Brain microvascular endothelial cell (primary cell): ENCODE measurements at regions not wholly inside any gene's neighbourhood (a gene's known extent, or its start where the extent isn't known, plus 50 kb on each side); places are given as distances from the start of the nearest gene placed in this dataset.

Experiments used
- DNase-seq: peaks from one replicate; pipeline ENCODE4 v3.0.0-alpha.2; 2020
- H3K27ac ChIP-seq: fragments of 250-450 bp; sonication (Bioruptor Pico); 2 replicates; pipeline ENCODE4 v1.5.1; 2020; ENCODE audit warnings: mild to moderate bottlenecking, moderate library complexity
- H3K27me3 ChIP-seq: fragments of 250-450 bp; sonication (Bioruptor Pico); replicated peaks from 2 replicates; pipeline ENCODE4 v1.5.1; 2020; ENCODE audit warnings: mild to moderate bottlenecking
- H3K36me3 ChIP-seq: fragments of 250-450 bp; sonication (Bioruptor Pico); replicated peaks from 2 replicates; pipeline ENCODE4 v1.5.1; 2020; ENCODE audit warnings: mild to moderate bottlenecking
- H3K4me3 ChIP-seq: 2 replicates; pipeline ENCODE4 v1.5.1; 2011; ENCODE audit warnings: low read depth, mild to moderate bottlenecking, control low read depth, low read length, moderate library complexity
- CTCF ChIP-seq: IDR thresholded peaks from 2 replicates; pipeline ENCODE4 v1.5.1; 2011; ENCODE audit warnings: low read depth, mild to moderate bottlenecking, moderate library complexity, low read length, control low read depth, inconsistent platforms; ENCODE audit errors: missing control alignments
- in situ Hi-C: cut with HindIII; loops from 2 replicates; pipeline ENCODE4 v1.10.0; 2017; ENCODE audit warnings: low sequenced_read_pairs, low pct_ligation_motif_present

- Histone ChIP-seq H3K27me3 (no peaks in the 10 kb centered on the region), H3K27ac (no peak overlapping the region), H3K4me3 (no peak overlapping the region), H3K36me3 (no peaks in the 10 kb centered on the region)
- no peak for DNase-seq
- TF ChIP-seq CTCF, result no peak
- in situ Hi-C loops, result no loop called here
Observed at GRCh38 chr11:111194860-111195568, 50.5 kb upstream of the POU2AF2 start.

- Histone ChIP-seq H3K36me3 (no peaks in the 10 kb centered on the region), H3K27me3 (no peaks in the 10 kb centered on the region), H3K4me3 (no peak overlapping the region), H3K27ac (no peak overlapping the region)
- no peak for DNase-seq
- in situ Hi-C loops, result no loop called here
- no peak for TF ChIP-seq CTCF
Observed at GRCh38 chr11:111193924-111194490, 51.5 kb upstream of the POU2AF2 start.

- H3K36me3 ChIP-seq, result no peaks in the 10 kb centered on the region
- in situ Hi-C loops, result no loop called here
- no peak overlapping the region for H3K4me3 ChIP-seq
- no peaks in the 10 kb centered on the region for H3K27me3 ChIP-seq
- no peak overlapping the region for H3K27ac ChIP-seq
- no peak for DNase-seq
- TF ChIP-seq CTCF, result no peak
Observed at GRCh38 chr11:111189466-111189865, 56.1 kb upstream of the POU2AF2 start.

GRCh38 chr11:111186308-111186915 lies 59.1 kb upstream of the POU2AF2 start:
- Histone ChIP-seq H3K27ac (no peak overlapping the region), H3K4me3 (no peak overlapping the region), H3K27me3 (no peaks in the 10 kb centered on the region), H3K36me3 (no peaks in the 10 kb centered on the region)
- TF ChIP-seq CTCF, result no peak
- no peak for DNase-seq
- in situ Hi-C loops, result no loop called here

GRCh38 chr11:111185266-111185665 lies 60.3 kb upstream of the POU2AF2 start:
- no peak overlapping the region for H3K27ac ChIP-seq
- H3K27me3 ChIP-seq, result no peaks in the 10 kb centered on the region
- no peak overlapping the region for H3K4me3 ChIP-seq
- in situ Hi-C loops, result no loop called here
- H3K36me3 ChIP-seq, result no peaks in the 10 kb centered on the region
- no peak for TF ChIP-seq CTCF
- DNase-seq, result no peak
